ENCODE measurements at regions not wholly inside any gene's neighbourhood (a gene's known extent, or its start where the extent isn't known, plus 50 kb on each side); places are given as distances from the start of the nearest gene placed in this dataset.

- TF ChIP-seq CTCF (IDR thresholded peaks at IDR 0.05) (no peak), POLR2A (IDR thresholded peaks at IDR 0.05) (no peak)
These were observed 341.1 kb upstream of the SEMA6D start for GRCh38 chr15:47376190-47376589.

Data from adrenal gland (tissue), 5 donors.